NCI-H146 treated with DMSO at 0.1 percent for 48 hours (cell line): ENCODE measurements at regions not wholly inside any gene's neighbourhood (a gene's known extent, or its start where the extent isn't known, plus 50 kb on each side); places are given as distances from the start of the nearest gene placed in this dataset.
"Not testable (repeated sequence)": the region's sequence is repeated elsewhere in the genome, so short reads cannot be mapped to it uniquely, and the experiment has no call there.

Experiments
- DNase-seq: peaks from one replicate; lab custom pipeline; 2025; ENCODE audit not compliant: unreplicated experiment; lab: John Stamatoyannopoulos, UW

DNA sequence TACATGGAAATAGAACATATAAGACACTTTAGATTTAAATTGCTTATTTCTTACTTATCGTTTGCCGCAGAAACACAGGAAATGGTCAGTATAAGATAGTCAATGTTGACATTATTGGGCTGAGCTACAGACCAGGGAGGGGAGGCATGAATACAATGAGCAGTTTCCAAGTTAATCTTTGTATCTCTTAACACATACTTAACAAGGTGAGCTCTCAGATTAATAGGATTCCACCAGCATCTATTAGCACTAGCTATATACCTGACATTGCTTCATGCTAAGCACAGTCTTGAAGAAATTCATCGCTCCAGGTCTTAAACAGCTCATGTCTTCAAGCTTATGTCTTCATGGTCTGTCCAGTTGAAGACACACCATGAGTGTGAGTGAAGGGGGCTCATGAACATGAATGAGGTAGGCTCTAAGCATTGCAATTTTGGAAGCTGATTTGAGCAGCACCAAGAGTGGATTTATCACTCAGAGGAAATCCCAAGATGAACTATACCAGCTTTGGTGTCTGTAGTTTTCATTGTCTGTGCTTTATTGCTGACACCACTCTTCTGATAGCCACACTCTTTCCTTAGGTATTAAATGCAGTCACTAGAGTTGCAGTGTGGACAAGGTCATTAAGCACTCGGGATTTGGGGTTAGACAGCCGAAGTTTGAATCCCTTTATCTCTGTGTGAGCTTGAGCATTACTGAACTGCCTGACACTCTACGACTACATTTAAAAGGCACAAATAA is 359.3 kb upstream of the EPHA4 start:
- DNase-seq: no peak

DNA sequence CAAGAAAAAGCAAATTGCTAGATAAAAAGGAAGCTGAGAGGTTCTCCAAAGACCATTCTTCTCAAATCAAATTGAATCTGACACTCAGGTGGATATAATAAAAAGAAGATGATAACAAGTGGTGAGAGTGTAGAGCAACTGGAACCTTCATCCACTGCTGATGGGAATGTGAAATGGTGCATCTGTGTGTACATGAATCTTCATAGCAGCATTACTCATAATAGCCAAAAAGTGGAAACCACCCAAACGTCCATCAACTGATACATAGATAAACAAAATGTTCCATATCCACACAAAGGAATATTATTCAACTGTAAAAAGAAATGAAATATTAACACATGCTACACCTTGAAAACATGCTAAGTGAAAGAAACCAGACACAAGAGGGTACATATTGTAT is 357.2 kb upstream of the EPHA4 start:
- DNase-seq: no peak

GRCh38 chr2:221926327-221926726 is 354.2 kb upstream of the EPHA4 start:
- no peak for DNase-seq

DNA sequence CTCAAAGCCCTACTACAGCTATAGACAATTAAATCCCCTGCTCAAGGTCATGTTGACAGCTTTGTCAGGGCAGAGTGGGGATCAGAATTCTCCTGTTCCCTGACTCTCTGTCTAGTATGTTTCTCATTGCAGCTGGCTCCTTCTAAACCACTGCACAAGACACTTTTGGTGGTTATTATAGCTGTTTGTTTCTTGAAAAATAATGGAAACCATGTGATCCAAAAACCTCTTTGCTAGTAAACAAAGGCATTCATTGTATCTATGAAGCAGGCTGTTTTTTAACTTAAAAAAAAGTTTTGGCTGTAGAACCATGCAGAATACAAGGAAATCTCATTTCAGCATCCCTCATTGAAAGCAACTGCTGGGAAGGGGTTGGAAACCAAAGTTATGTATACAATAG is 352.5 kb upstream of the EPHA4 start:
- DNase-seq: no peak

DNA sequence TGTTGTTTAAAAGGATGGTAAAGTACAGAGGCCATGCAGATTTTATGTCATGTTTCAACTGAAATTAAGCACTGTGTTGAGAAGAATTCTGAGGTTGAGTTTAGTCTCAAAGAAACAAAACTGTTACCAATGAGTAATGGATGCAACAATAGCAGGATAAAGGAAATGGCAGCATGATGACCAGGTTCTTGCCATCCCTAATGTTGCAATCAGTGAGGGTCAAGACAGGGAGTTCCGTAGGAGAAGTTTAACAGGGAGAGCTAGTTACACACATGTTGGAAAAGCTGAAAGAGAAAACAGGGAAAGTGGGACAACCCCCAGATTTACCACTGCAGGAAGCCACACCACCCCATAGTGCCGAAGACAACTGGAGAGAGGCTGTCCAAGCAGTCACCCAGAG is 343.8 kb upstream of the EPHA4 start:
- no peak for DNase-seq

DNA sequence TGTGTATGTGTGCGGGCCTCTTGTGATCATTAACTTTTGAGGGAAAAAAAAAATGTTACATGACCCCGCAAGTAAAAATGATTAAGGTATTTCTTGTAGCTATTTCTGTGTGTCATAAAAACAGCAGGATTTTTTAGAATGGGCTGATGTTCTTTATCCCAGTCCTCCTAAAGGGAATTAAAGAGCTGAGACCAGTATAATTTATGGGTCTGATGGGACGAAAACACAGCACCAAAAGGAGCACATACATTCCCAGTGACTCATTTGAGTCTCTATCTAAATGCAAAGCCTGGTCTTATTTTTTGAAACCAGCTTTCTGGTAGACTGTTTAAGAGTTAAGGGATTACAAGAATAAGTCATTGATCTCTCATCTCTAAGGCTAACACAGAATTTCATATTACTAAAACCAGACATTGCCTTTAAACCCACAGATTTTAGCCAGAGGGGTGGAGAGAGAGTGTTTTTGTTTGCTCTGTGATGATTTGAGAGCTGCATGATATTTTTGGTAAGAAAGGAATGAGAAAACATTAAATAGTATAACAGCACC is 342.3 kb upstream of the EPHA4 start:
- no peak for DNase-seq

DNA sequence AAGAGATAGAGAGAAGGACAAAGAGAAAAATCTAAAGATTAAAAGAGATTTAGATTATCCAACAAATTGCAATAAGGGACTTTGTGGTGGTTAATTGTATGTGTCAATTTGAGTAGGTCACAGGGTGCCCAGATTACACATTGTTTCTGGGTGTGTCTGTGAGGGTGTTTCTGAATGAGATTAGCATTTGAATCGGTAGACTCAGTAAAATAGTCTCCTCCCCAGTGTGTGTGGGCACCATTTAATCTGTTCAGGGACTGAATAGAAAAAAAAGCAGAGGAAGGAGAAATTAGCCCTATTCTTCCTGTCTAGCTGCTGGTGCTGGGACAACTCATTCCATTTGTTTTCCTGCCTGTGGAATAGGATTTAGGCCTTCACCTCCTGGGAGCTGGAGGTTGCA is 339.8 kb upstream of the EPHA4 start:
- DNase-seq: no peak

- DNase-seq: no peak
Measured at GRCh38 chr2:221911321-221911720, 339.2 kb upstream of the EPHA4 start.

DNA sequence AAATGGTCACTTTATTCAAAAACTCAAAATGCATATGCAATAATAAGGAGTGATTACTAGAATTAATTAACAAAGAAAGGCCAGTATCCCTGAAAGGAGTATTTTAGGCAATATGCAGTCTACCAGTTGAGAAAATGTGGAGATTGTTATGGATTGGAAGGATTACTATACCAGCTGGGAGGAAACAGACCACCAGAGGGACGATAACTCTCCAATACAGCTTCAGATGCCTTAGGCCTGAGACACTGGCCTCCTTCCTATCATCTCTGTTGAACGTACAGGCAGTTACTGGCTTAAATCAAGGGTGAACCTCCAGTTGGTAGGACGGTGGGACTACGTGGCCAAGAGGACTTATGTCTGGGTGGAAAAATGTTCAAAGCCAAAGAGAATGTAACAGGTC is 336.4 kb upstream of the EPHA4 start:
- no peak for DNase-seq

GRCh38 chr2:221897718-221898117 is 325.6 kb upstream of the EPHA4 start:
- DNase-seq: no peak

DNA sequence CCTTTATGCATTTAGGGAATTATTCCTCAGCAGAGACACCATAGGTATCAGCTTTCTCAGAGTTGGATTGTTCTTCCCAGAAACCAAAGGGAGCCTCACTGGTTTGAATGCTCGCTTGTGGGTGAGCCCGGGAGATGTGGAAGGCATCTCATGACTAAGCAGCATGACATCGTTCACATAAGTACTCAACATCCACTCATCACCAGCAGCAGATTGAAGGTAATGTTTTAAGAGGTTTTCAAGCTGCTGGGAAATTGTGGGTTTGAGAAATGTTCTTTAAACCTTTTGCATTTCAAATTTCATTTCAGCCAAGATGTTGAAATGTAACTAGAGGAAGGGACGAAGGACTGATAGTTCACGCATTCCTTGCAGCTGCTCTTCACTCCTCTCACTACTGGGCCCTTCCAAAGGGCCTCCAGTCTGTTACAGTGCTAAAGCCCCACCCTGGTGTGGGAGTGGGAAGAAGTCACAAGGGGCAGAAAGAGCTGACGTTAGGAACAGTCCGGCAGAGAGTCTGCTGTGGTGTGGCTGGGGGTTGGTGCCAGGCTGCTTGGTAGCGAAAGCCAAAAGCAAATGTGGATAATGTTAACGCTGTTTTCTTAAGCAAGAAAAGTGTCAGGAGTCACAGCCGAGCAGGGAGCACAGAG is 324.5 kb upstream of the EPHA4 start:
- DNase-seq: no peak

DNA sequence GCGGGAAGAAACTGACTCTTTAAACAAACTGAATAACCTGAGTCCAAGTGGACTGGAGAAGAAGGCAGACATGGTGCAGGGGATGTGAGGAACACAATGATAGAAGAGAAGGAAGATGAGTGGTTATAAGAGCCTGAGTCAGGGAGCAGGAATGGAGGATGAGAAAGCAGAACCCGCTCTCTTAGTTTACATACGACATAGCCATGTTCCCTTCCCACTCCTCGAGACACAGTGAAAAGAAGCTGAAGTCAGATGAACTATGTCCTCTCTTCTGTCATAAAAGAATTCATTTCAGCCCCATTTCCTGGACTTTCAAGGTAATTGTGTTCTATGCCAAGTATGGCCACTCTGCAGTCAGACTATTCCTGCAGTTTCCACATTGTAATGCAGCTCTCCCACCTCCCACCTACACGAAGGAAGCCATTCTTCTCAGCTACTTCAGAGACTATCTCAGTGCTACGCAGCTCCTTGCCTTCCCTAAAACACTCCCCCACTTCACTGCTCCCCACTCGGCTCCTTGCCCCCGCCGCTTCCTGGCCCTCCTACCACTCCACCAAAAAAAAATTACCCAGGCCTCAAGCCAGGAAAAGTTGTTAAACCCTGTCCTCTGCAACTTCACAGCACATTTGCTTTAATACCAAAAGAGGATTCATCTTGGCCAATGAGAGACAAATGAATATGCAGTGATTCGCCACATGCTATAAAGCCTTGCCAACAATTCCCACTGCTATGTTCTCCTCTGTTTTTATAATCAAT is 323.4 kb upstream of the EPHA4 start:
- no peak for DNase-seq

GRCh38 chr2:221893501-221893900 is 321.4 kb upstream of the EPHA4 start:
- no peak for DNase-seq

GRCh38 chr2:221892006-221892405 is 319.9 kb upstream of the EPHA4 start:
- DNase-seq: not testable (repeated sequence)

DNA sequence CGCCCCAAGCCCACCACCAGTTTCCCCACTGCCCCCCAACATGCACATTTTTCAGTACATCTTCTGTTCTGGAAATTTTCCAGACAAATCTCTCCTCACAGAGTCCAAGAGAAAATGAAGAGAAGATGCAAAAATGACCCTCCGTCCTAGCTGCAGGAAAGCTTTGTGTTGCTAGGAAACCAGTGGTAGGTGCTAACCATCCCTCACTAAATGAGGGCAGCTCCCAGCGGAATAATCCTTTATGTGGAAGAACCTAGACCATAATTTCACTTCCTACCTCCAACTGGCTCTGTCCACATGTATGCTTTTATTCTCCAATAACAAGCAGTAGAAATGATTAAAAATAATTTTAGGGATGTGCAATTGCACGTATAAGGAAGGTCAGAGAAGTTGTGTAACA is 311.9 kb upstream of the EPHA4 start:
- DNase-seq: no peak

DNA sequence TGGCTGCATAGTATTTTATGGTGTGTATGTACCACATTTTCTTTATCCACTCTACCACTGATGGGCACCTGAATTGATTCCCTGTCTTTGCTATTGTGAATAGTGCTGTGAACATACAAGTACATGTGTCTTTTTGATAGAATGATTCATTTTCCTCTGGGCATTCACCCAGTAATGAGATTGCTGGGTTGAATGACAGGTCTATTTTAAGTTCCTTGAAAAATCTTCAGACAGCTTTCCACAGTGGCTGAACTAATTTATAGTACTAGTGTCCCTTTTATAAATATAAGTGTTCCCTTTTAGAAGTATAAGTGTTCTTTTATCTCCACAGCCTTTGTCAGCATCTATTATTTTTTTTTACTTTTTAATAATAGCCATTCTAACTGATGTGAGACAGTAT is 303.9 kb upstream of the EPHA4 start:
- no peak for DNase-seq

- no peak for DNase-seq
Measured at GRCh38 chr2:221874444-221874843, 302.3 kb upstream of the EPHA4 start.

DNA sequence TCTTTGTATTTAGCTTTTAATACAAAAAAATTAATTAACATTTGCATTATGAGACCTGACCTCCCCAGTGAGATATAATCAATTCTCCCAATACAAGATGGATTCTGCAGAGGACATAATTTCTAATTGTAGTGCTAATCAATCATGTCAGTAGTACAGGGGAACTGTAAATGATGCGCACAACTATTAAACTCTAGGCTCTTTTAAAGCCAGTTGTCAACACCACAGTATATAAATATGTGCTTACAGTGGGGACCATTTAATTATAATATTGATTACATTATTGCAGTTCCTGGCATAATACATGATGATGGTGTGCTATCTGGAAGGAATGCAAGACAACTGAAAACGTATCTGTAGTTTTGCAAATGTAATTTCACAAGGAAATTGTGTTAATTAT is 285.6 kb upstream of the EPHA4 start:
- no peak for DNase-seq

- no peak for DNase-seq
Measured at GRCh38 chr2:221853297-221853696, 281.2 kb upstream of the EPHA4 start.

- DNase-seq: no peak
Measured at GRCh38 chr2:221851531-221852045, 279.5 kb upstream of the EPHA4 start.

GRCh38 chr2:221850076-221850475 is 278.0 kb upstream of the EPHA4 start:
- no peak for DNase-seq

- no peak for DNase-seq
Measured at GRCh38 chr2:221848286-221848685, 276.2 kb upstream of the EPHA4 start.
